Panc1 (cell line): ENCODE measurements at regions not wholly inside any gene's neighbourhood (a gene's known extent, or its start where the extent isn't known, plus 50 kb on each side); places are given as distances from the start of the nearest gene placed in this dataset.

Source experiments
- POLR2AphosphoS5 ChIP-seq: IDR thresholded peaks from 2 replicates; pipeline ENCODE4 v1.6.1; 2012; ENCODE audit warnings: mild to moderate bottlenecking, low read depth, low read length, moderate library complexity
- TF ChIP-seq, protein P1 (sequence below): fragments of 450-650 bp; IDR thresholded peaks from 2 replicates; pipeline ENCODE4 v1.5.1; 2017; ENCODE audit warnings: mild to moderate bottlenecking

DNA sequence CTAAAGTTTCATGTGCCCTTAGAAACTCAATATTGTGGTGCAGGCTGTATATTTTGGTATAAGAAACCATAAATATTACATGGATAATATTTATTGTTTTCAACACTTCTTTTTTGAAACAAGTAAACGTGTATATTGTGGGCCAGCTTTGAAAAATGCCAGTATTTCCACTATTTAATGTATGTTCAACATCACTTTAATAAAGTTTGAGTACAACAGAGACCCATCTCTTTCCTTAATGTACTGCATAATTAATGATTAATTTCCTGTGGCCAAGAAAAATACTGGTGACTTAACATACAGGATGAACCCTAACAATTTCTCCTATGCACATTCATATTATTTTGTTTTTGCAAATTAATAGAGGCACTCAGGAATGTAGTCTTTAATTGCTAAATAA is 2891.5 kb downstream of the PCDH9 start:
- no peak for TF ChIP-seq POLR2AphosphoS5
- TF ChIP-seq, protein P1, sequence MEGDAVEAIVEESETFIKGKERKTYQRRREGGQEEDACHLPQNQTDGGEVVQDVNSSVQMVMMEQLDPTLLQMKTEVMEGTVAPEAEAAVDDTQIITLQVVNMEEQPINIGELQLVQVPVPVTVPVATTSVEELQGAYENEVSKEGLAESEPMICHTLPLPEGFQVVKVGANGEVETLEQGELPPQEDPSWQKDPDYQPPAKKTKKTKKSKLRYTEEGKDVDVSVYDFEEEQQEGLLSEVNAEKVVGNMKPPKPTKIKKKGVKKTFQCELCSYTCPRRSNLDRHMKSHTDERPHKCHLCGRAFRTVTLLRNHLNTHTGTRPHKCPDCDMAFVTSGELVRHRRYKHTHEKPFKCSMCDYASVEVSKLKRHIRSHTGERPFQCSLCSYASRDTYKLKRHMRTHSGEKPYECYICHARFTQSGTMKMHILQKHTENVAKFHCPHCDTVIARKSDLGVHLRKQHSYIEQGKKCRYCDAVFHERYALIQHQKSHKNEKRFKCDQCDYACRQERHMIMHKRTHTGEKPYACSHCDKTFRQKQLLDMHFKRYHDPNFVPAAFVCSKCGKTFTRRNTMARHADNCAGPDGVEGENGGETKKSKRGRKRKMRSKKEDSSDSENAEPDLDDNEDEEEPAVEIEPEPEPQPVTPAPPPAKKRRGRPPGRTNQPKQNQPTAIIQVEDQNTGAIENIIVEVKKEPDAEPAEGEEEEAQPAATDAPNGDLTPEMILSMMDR: no peak
